Trophoblast cell (in vitro differentiated cells and primary cell): ENCODE measurements at regions not wholly inside any gene's neighbourhood (a gene's known extent, or its start where the extent isn't known, plus 50 kb on each side); places are given as distances from the start of the nearest gene placed in this dataset.

Experiments
- DNase-seq, 2 donors: peaks; one replicate each; pipeline ENCODE4 v3.0.0-alpha.2; 2016
- H2AFZ ChIP-seq: 2 replicates; pipeline ENCODE4 v1.6.1; 2013; ENCODE audit warnings: low read length, moderate library complexity, mild to moderate bottlenecking; ENCODE audit not compliant: insufficient read depth, poor library complexity
- H2AK5ac ChIP-seq: 2 replicates; pipeline ENCODE4 v1.6.1; 2013; ENCODE audit warnings: mild to moderate bottlenecking, low read length
- H2BK120ac ChIP-seq: 2 replicates; pipeline ENCODE4 v1.6.1; 2013; ENCODE audit warnings: low read length, mild to moderate bottlenecking, moderate library complexity; ENCODE audit not compliant: insufficient read depth, poor library complexity
- H2BK12ac ChIP-seq: 2 replicates; pipeline ENCODE4 v1.6.1; 2013; ENCODE audit warnings: mild to moderate bottlenecking, low read length, moderate library complexity
- H2BK5ac ChIP-seq: 2 replicates; pipeline ENCODE4 v1.6.1; 2013; ENCODE audit warnings: low read length, low read depth, moderate library complexity, mild to moderate bottlenecking; ENCODE audit not compliant: poor library complexity
- H3K14ac ChIP-seq: 2 replicates; pipeline ENCODE4 v1.6.1; 2013; ENCODE audit warnings: mild to moderate bottlenecking, low read length
- H3K18ac ChIP-seq: 2 replicates; pipeline ENCODE4 v1.6.1; 2013; ENCODE audit warnings: mild to moderate bottlenecking, low read length
- H3K23ac ChIP-seq: 2 replicates; pipeline ENCODE4 v1.6.1; 2013; ENCODE audit warnings: low read length
- H3K27ac ChIP-seq: 2 replicates; pipeline ENCODE4 v1.5.1; 2013; ENCODE audit warnings: low read depth, mild to moderate bottlenecking, inconsistent platforms, low read length, moderate library complexity
- H3K27me3 ChIP-seq: 2 replicates; pipeline ENCODE4 v1.6.1; 2013; ENCODE audit warnings: inconsistent platforms, mild to moderate bottlenecking, low read length, moderate library complexity; ENCODE audit not compliant: insufficient read depth
- H3K36me3 ChIP-seq, 2 experiments: 1 replicate in 1 of 2; 2 replicates in 1 of 2; pipeline ENCODE4 v1.6.1; 2013; ENCODE audit warnings: low read length in 2 of 2, mild to moderate bottlenecking in 2 of 2, moderate library complexity in 1 of 2; ENCODE audit not compliant: insufficient read depth in 2 of 2, control insufficient read depth in 1 of 2
- H3K4ac ChIP-seq: 2 replicates; pipeline ENCODE4 v1.6.1; 2013; ENCODE audit warnings: low read depth, mild to moderate bottlenecking, low read length, moderate library complexity
- H3K4me1 ChIP-seq, 2 experiments: 1 replicate in 1 of 2; 2 replicates in 1 of 2; pipeline ENCODE4 v1.6.1; 2013; ENCODE audit warnings: low read length in 2 of 2, mild to moderate bottlenecking in 2 of 2, moderate library complexity in 1 of 2; ENCODE audit not compliant: insufficient read depth in 2 of 2, control insufficient read depth in 1 of 2
- H3K4me2 ChIP-seq: 2 replicates; pipeline ENCODE4 v1.6.1; 2013; ENCODE audit warnings: inconsistent platforms, mild to moderate bottlenecking, low read length, moderate library complexity
- H3K4me3 ChIP-seq: 2 replicates; pipeline ENCODE4 v1.5.1; 2013; ENCODE audit warnings: mild to moderate bottlenecking, low read depth, low read length, inconsistent platforms
- H3K79me1 ChIP-seq: one replicate; pipeline ENCODE4 v1.6.1; 2013; ENCODE audit warnings: low read length
- H3K79me2 ChIP-seq: 2 replicates; pipeline ENCODE4 v1.6.1; 2013; ENCODE audit warnings: low read length, mild to moderate bottlenecking; ENCODE audit not compliant: control insufficient read depth, insufficient read depth, poor library complexity
- H3K9ac ChIP-seq: 2 replicates; pipeline ENCODE4 v1.6.1; 2013; ENCODE audit warnings: mild to moderate bottlenecking, low read length
- H3K9me3 ChIP-seq: 2 replicates; pipeline ENCODE4 v1.6.1; 2013; ENCODE audit warnings: low read depth, mild to moderate bottlenecking, control low read depth, inconsistent platforms, low read length; ENCODE audit not compliant: insufficient read depth
- H4K12ac ChIP-seq: 2 replicates; pipeline ENCODE4 v1.6.1; 2013; ENCODE audit warnings: low read depth, mild to moderate bottlenecking, low read length, moderate library complexity
- H4K8ac ChIP-seq: 2 replicates; pipeline ENCODE4 v1.6.1; 2013; ENCODE audit warnings: low read depth, mild to moderate bottlenecking, low read length, moderate library complexity
- H4K91ac ChIP-seq: one replicate; pipeline ENCODE4 v1.6.1; 2013; ENCODE audit warnings: low read depth, mild to moderate bottlenecking, low read length, moderate library complexity
- WGBS: extraction: QIAGEN DNeasy Blood & Tissue Kit; methylation state at CpG from one replicate; pipeline ENCODE4 v1.1.7; 2013; ENCODE audit warnings: missing lambda C conversion rate; ENCODE audit not compliant: insufficient read length, insufficient coverage; ENCODE audit errors: extremely low coverage; 5-methylcytosine and 5-hydroxymethylcytosine counted together

DNA sequence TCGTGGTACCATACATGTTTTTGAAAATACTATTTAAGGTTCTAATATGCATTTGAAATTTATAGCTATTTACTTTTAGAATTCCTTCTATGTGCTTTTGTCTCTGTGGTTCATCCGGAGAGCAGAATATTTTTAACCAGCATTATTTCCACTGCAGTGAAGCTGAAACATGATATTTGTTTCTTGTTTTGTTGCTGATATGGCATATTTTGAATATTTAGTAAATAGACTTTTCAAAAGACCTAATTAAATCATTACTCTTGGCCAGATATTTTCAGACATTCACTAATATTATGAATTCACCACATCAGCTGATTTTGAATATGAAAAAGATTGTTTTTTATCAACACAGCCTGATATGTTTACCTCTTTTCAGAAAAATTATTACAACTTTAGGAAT is 87.0 kb downstream of the FAT4 start:
- H3K4ac ChIP-seq = no peak overlapping the region
- H3K36me3 ChIP-seq = no peaks in the 10 kb centered on the region
- H3K4me1 ChIP-seq = no peaks in the 10 kb centered on the region
- no peak overlapping the region for H4K91ac ChIP-seq
- no peak overlapping the region for H3K14ac ChIP-seq
- H3K27me3 ChIP-seq = no peaks in the 10 kb centered on the region
- H2BK12ac ChIP-seq = no peak overlapping the region
- H3K23ac ChIP-seq = no peak overlapping the region
- WGBS = no CpG with 5 or more reads among the region's 2 CpGs
- no peak overlapping the region for H4K12ac ChIP-seq
- H3K9me3 ChIP-seq = no peaks in the 10 kb centered on the region
- H3K4me2 ChIP-seq = no peak overlapping the region
- DNase-seq = no peak
- no peak overlapping the region for H2BK120ac ChIP-seq
- no peak overlapping the region for H2AFZ ChIP-seq
- no peak overlapping the region for H3K9ac ChIP-seq
- H4K8ac ChIP-seq = no peak overlapping the region
- H2AK5ac ChIP-seq = no peak overlapping the region
- H3K18ac ChIP-seq = no peak overlapping the region
- H2BK5ac ChIP-seq = no peak overlapping the region
- no peak overlapping the region for H3K4me3 ChIP-seq
- no peaks in the 10 kb centered on the region for H3K79me2 ChIP-seq
- no peak overlapping the region for H3K27ac ChIP-seq
- H3K79me1 ChIP-seq = no peaks in the 10 kb centered on the region

- WGBS = no CpG with 5 or more reads among the region's 2 CpGs
- no peaks in the 10 kb centered on the region for H3K4me1 ChIP-seq
- H2BK12ac ChIP-seq = no peak overlapping the region
- no peaks in the 10 kb centered on the region for H3K79me1 ChIP-seq
- no peak overlapping the region for H4K12ac ChIP-seq
- no peaks in the 10 kb centered on the region for H3K36me3 ChIP-seq
- no peak overlapping the region for H3K27ac ChIP-seq
- no peak overlapping the region for H3K18ac ChIP-seq
- no peak overlapping the region for H3K4me2 ChIP-seq
- H3K27me3 ChIP-seq = no peaks in the 10 kb centered on the region
- H3K23ac ChIP-seq = no peak overlapping the region
- no peak overlapping the region for H3K4me3 ChIP-seq
- no peak overlapping the region for H3K14ac ChIP-seq
- H3K9me3 ChIP-seq = peaks cover 3% of the 10 kb centered on the region
- H4K8ac ChIP-seq = no peak overlapping the region
- no peak overlapping the region for H2AK5ac ChIP-seq
- no peak overlapping the region for H2BK120ac ChIP-seq
- H4K91ac ChIP-seq = no peak overlapping the region
- H3K79me2 ChIP-seq = no peaks in the 10 kb centered on the region
- no peak overlapping the region for H2BK5ac ChIP-seq
- H2AFZ ChIP-seq = no peak overlapping the region
- H3K4ac ChIP-seq = no peak overlapping the region
- no peak for DNase-seq
- no peak overlapping the region for H3K9ac ChIP-seq
Measured at GRCh38 chr4:125420526-125420925, 105.8 kb downstream of the FAT4 start.

DNA sequence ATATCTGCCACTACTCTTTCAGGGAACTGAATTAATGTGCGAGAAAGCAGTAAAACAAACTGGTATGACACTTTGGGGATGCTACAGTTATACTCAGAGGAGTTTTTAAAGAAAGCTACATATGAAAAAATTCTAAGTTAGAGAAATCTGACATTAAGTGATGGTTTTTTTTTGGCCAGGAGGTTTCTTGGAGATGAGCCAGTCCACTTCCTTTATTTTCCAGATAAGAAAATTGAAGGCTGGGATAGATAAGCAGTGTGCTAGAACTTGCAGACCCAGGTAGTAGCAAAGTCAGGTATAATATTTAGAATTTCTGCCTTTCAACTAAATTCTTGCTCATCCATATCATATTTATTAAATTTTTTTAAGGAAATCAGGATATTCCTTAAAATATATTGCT is 106.8 kb downstream of the FAT4 start:
- Histone ChIP-seq H4K91ac (no peak overlapping the region), H2BK5ac (no peak overlapping the region), H4K8ac (no peak overlapping the region), H3K79me1 (no peaks in the 10 kb centered on the region), H3K4ac (no peak overlapping the region), H3K36me3 (no peaks in the 10 kb centered on the region), H3K14ac (no peak overlapping the region), H3K4me2 (no peak overlapping the region), H3K18ac (no peak overlapping the region), H3K27me3 (no peaks in the 10 kb centered on the region), H3K9me3 (peaks cover 3% of the 10 kb centered on the region), H2AFZ (no peak overlapping the region), H2AK5ac (no peak overlapping the region), H3K27ac (no peak overlapping the region), H3K79me2 (no peaks in the 10 kb centered on the region), H2BK12ac (no peak overlapping the region), H3K4me3 (no peak overlapping the region), H3K4me1 (no peaks in the 10 kb centered on the region), H4K12ac (no peak overlapping the region), H3K9ac (no peak overlapping the region), H2BK120ac (no peak overlapping the region), H3K23ac (no peak overlapping the region)
- DNase-seq = no peak
- no CpG with 5 or more reads among the region's 1 CpG for WGBS

- no peak for DNase-seq
- Histone ChIP-seq H3K4me3 (no peak overlapping the region), H2BK5ac (no peak overlapping the region), H3K18ac (no peak overlapping the region), H3K4ac (no peak overlapping the region), H3K9ac (no peak overlapping the region), H4K91ac (no peak overlapping the region), H3K36me3 (no peaks in the 10 kb centered on the region), H3K27ac (no peak overlapping the region), H3K23ac (no peak overlapping the region), H3K79me1 (no peaks in the 10 kb centered on the region), H4K8ac (no peak overlapping the region), H3K9me3 (peaks cover 3% of the 10 kb centered on the region), H3K4me2 (no peak overlapping the region), H2AK5ac (no peak overlapping the region), H3K14ac (no peak overlapping the region), H3K27me3 (no peaks in the 10 kb centered on the region), H3K79me2 (no peaks in the 10 kb centered on the region), H2AFZ (no peak overlapping the region), H4K12ac (no peak overlapping the region), H3K4me1 (no peaks in the 10 kb centered on the region), H2BK120ac (no peak overlapping the region), H2BK12ac (no peak overlapping the region)
- no CpG with 5 or more reads among the region's 2 CpGs for WGBS
Measured at GRCh38 chr4:125423124-125423523, 108.4 kb downstream of the FAT4 start.
